H4 (cell line): ENCODE measurements at regions not wholly inside any gene's neighbourhood (a gene's known extent, or its start where the extent isn't known, plus 50 kb on each side); places are given as distances from the start of the nearest gene placed in this dataset.

ENCODE experiments used
- DNase-seq: peaks from one replicate; pipeline ENCODE4 v3.0.0-alpha.2; 2015; ENCODE audit warnings: low spot score

GRCh38 chr1:22315315-22316078, 136.2 kb upstream of the ZBTB40 start:
- no peak for DNase-seq

- no peak for DNase-seq
These were observed 134.3 kb upstream of the ZBTB40 start for GRCh38 chr1:22317231-22317919.

GRCh38 chr1:22317920-22318243, 133.8 kb upstream of the ZBTB40 start:
- no peak for DNase-seq

DNA sequence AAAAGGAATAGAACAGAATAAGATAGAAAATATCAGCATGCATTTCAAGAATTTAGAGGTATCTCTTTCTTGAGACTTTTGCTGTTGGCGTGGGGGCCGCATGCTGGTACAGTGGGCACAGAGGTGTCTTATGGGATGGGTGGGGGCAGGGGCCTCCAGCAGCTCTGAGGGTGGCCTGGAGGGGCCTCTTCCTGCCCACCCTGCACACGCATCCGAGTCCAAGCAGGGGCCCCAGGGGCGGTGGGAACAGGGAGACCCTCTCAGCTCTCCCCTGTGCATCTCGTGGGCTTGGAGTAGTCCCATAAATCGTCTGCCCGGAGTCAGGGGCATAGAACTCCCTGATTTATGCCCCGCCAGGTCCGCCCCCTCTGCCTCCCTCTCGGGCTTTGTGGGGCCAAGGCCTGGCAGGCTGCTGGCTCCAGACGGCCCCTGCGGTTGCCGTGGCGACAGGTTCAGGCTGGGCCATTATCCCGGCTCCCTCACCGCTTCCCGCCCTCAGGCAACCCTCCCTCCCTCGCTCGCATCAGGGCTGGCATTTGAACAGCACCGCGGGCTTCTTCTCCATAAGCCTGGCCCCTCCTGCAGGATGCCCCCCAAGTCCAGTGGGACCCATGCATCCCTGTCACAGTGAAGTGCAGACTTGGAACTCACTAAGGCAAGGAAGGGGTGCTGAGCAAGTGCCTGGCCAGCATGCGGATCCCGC, 133.2 kb upstream of the ZBTB40 start:
- no peak for DNase-seq

- no peak for DNase-seq
These were observed 132.0 kb upstream of the ZBTB40 start for GRCh38 chr1:22319608-22320007.

- DNase-seq, result no peak
These were observed 130.9 kb upstream of the ZBTB40 start for GRCh38 chr1:22320587-22321344.

- DNase-seq, result no peak
These were observed 129.7 kb upstream of the ZBTB40 start for GRCh38 chr1:22321917-22322316.

GRCh38 chr1:22323141-22323845, 128.4 kb upstream of the ZBTB40 start:
- DNase-seq, result no peak

DNA sequence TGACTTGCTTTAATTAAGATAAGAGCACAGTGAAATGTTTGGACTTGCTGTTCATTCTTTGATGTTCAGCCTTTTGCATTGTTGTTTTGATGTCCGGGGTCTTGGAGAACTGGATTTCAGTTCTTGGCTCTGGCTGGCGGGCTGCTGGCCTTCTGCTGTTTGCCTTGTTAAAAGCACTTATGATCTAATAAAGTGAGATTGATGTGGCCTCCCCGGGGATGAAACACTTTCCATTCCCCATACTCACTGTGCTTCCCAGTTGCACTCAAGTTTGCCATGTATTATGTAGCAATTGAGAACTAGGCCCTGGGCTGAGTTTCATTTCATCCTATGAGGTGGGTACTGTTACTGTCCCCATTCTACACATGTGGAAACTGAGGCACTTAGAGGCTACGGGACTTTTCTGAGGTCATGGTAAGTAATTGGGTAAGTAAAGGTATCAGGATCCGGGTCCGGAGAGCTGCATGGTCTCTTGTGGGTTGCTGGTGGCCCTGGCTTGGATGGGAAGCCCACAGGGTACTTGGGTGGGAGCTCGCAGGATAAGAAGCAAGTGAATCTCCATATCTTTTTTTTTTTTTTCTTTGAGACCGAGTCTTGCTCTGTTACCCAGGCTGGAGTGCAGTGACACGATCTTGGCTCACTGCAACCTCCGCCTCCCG, 127.7 kb upstream of the ZBTB40 start:
- DNase-seq, result no peak

DNA sequence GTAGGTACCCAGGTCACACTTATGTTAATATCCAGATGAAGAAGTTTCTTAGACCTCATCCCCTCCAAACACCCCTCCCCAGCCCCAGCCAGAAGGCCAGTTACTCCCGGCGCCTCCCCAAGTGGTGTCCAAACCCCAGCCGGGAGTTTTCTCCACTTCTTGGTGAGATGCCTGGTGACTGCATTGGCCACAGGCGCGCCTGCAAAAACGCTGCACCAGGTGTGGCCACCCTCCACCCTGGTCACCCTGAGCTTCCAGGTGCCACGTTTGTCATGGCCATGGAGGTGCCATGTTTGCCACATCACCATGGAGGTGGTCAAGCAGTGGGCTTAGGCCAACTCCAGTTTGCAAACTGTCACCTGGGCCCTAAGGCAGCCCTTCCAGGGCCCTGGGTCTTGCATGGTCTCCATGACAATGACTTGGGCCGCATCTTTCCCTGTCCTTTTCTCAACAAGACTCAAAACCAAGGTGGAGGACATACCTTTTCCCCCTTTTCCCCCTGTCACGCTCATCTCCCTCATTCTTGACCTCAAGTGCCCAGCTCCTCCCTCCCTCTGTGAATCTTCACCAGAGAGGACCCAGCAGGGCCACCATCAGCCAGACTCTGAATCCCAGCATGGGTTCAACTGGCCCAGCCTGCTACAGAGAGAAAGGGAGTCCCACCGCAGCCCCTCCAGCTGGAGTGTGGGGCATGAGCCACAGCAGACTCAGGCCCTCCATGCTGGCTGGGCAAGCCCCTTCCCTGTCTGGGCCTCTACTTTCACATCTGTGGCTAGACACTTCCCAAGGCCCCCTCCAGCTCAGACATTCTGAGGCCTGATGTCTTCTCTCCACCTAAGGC, 125.9 kb upstream of the ZBTB40 start:
- DNase-seq, result no peak

GRCh38 chr1:22326372-22326915, 125.2 kb upstream of the ZBTB40 start:
- DNase-seq, result no peak

DNA sequence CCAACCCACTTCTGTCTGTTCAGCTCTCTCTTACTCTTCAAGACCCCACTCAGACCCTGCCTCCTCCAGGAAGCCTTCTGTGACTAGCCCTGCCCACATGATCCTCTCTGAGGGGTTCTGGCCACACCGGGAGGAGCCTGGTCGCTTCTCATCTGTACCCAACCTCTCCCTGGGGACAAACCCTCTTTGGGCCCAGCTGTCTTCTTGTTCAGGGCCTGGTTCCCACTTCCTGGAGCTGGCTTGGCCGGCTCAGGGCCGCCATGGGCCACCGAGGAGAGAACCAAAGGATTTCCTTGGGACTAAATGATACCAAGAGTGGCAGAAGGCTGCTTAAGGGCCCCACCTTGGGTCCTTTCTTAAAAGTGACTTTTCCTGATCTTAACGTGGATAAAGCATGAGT, 124.7 kb upstream of the ZBTB40 start:
- DNase-seq, result no peak

- no peak for DNase-seq
These were observed 124.2 kb upstream of the ZBTB40 start for GRCh38 chr1:22327411-22327810.

DNA sequence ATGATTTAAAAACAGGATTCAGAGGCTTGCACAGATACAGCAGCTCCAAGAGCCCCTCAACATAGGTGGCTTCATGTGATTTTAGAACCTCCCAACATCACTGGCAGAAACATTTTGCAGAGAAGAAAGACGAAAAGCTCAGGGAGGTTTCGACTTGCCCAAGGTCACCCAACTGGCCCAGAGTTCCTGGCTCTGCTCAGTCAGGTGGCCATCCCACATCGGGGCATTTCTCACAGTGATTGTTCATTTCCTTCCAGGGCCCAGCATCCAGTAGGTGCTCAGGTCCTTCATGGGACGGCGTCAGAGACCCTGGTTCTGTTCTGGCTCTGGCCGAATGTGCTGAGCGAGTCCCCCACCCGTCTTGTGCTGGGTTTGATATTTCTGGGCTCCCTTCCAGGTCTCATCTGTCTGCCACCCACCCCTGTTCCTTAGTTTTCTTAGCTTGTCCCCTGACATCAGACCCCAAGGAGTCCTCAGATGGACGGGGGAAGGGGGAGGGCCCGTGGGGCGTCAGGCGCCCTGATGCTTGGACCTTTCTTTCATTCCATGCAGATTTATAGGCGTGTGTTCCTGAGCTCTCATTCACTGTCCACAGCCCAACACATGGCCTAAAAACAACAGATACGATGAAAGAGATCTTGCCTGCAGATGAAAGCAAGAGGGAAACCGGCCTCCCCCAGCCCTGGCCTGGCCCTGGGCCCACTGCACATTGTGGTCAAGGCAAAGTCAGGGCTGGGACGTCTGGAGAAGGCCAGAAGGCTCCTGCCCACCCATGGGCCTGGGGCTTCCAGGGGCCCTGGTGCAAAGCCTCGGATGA, 123.1 kb upstream of the ZBTB40 start:
- no peak for DNase-seq

GRCh38 chr1:22329148-22329515, 122.5 kb upstream of the ZBTB40 start:
- DNase-seq, result no peak

DNA sequence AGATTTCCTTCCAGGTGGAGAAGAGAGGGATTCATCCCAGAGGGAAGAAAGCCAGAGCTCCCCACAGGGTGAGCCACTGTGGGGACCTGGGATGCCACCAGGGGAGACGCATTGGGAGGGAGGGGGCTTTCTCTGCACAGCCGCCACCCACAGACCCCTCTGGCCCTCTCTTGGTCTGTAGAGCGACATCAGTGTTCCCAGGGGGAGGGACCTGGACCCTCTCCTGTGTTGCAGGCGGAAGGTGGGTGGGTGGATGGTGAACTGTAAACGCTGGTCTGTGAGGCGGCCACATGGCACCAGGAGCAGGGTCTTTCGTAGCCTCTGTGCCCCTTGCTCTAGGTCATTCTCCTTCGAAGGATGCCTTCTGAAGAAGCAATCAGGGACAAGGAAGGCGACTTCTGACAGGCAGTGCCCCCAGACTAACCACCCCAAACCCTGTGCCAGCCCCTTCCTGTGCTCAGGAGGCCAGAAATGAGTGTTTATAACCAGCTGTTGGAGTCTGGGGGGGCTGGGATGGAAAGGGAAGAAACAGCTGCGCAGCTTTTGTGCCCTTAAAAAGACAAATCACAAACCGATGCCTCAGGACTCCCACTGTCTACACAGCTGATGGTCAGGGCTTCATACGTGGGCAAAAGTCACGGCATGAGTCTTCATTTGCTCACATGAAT, 121.4 kb upstream of the ZBTB40 start:
- DNase-seq, result no peak

- DNase-seq, result no peak
These were observed 120.9 kb upstream of the ZBTB40 start for GRCh38 chr1:22330760-22331119.

DNA sequence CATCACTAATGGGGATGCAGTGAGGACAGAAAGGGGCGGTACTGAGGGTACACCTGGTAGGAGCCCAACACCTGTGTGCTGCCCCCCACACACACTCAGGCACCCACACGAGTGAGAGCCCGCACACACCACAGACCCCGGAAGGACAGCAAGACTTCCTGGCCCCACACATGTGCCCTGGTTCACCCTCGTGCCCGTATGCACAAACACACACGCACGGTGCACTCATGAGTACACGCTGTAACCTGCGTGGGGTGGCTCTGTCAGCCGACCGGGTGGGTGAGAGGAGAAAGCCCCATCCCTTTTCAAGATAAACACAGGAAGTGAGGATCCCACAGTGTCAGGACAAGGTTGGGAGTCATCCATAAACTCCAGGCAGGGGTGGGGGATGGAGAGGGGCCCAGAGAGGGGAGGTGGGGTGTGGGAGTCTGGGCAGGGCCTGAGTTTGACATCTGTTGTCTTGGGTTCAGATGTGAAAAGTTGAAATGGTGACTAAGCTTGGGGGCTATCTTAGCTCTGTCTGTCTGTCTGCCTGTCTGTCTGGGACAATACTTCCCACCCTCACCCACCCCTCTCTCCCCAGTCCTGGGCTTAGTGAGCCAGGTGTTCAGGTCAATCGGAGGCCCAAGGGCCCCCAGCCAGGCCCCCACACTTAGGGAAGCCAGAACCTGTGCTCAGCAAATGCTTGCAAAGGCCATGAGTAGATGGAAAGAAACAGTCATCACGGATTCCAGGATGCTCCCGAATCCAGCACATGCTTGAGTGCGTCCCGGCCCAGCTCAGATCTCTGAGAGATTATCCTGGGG, 119.8 kb upstream of the ZBTB40 start:
- DNase-seq, result no peak
